Fibroblast of pulmonary artery (primary cell): ENCODE measurements at regions not wholly inside any gene's neighbourhood (a gene's known extent, or its start where the extent isn't known, plus 50 kb on each side); places are given as distances from the start of the nearest gene placed in this dataset.
"Not testable (repeated sequence)": the region's sequence is repeated elsewhere in the genome, so short reads cannot be mapped to it uniquely, and the experiment has no call there.

ENCODE experiments used
- DNase-seq: peaks from one replicate; pipeline ENCODE4 v3.0.0-alpha.2; 2010; ENCODE audit warnings: low read depth
- H3K4me3 ChIP-seq: replicated peaks from 2 replicates; pipeline ENCODE4 v1.5.1; 2011; ENCODE audit warnings: low read depth, mild to moderate bottlenecking, control low read depth, low read length, moderate library complexity
- TF ChIP-seq, protein P1 (sequence below): IDR thresholded peaks from 2 replicates; pipeline ENCODE4 v1.5.1; 2011; ENCODE audit warnings: mild to moderate bottlenecking, control low read depth, low read length, inconsistent platforms; ENCODE audit errors: missing control alignments

DNA sequence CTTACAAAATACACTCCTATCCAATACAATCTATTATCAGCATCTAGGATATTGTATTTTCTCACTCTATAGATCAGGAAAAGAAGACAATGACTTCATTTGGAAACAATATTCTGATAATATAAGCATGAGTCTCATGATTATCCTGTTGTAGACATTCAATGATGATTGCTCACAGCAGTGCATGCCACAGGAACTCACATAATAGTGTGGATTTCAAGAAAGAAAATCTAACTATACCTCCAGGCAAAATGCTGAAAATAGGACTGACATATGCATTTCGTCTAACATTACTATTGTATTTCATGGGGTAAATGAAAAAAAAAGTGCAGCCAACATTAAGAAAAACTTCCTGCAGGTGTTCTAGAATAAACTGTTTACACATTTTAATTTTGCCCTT is 122.6 kb downstream of the POSTN start:
- TF ChIP-seq, protein P1, sequence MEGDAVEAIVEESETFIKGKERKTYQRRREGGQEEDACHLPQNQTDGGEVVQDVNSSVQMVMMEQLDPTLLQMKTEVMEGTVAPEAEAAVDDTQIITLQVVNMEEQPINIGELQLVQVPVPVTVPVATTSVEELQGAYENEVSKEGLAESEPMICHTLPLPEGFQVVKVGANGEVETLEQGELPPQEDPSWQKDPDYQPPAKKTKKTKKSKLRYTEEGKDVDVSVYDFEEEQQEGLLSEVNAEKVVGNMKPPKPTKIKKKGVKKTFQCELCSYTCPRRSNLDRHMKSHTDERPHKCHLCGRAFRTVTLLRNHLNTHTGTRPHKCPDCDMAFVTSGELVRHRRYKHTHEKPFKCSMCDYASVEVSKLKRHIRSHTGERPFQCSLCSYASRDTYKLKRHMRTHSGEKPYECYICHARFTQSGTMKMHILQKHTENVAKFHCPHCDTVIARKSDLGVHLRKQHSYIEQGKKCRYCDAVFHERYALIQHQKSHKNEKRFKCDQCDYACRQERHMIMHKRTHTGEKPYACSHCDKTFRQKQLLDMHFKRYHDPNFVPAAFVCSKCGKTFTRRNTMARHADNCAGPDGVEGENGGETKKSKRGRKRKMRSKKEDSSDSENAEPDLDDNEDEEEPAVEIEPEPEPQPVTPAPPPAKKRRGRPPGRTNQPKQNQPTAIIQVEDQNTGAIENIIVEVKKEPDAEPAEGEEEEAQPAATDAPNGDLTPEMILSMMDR, result no peak
- peak; percentile 16 for DNase-seq
- no peak overlapping the region for H3K4me3 ChIP-seq

DNA sequence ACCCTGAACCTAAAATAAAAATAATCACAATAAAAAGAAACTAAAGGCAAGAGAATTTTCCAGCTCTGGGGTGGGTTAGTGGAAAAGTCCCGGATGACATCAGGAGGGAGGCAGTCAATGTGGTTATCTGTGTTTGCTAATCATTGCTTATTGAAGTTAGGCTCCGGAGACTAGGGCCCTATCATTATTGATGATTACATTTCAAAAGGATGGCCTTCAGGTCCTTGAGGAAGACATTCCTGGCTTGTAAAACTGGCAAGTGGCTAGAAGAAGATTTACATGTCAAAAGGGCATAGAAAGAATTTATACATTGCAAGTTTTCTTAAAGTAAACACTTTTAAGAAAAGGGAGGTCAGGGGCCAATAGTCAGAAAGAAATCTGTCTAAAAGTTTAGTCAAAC is 123.4 kb downstream of the POSTN start:
- TF ChIP-seq, protein P1, result no peak

DNA sequence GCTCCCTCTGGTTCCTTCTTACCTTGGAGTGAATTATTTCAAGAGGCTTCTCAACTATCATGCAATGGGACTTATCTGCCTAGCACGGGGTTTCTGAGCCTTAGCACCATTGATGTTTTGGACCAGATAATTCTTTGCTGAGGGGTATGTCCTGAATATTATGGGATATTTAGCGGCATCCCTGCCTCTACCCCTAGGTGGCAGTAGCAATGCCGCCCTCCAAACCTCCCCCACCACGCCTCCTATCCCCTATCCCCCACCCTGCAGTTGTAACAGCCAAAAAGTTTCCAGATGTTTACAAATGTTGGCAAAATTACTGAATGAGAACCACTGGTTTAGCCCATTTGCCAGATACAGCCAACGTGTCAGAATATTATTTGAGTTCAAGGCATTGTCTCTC is 125.5 kb downstream of the POSTN start:
- H3K4me3 ChIP-seq, result no peak overlapping the region
- TF ChIP-seq, protein P1, result no peak
- no peak for DNase-seq

More for the DNA sequence above, 123.4 kb downstream of the POSTN start:
- H3K4me3 ChIP-seq, result no peak overlapping the region
- no peak for DNase-seq

DNA sequence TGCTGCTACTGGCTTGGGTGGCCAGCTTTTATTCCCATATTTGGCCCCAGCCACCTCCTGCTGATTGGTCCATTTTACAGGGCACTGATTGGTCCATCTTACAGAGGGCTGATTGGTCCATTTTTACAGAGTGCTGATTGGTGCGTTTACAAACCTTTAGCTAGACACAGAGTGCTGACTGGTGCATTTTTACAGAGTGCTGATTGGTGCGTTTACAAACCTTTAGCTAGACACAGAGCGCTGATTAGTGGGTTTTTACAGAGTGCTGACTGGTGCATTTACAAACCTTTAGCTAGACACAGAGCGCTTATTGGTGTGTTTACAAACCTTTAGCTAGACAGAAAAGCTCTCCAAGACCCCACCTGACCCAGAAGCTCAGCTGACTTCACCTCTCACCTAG is 126.3 kb downstream of the POSTN start:
- not testable (repeated sequence) for DNase-seq, H3K4me3 ChIP-seq

DNA sequence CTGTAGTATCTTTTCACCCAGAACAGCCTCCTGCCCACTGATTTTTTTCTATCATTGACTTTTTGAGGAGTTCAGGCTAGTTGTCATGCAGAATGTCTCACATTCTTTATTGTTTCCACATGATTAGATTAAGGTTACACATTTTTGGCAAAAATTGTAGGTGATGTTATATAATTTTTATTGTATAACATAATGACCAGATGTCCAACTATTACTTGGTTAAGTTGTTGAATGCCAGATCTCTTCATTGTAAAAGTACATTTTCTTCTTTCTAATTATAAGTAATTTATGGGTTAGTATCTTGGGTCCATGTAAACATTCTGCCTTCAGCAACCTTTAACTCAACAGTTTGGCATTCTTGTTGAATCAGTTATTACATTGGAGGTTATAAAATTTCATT is 138.4 kb downstream of the POSTN start:
- no peak overlapping the region for H3K4me3 ChIP-seq
- DNase-seq, result no peak
- TF ChIP-seq, protein P1, result no peak

DNA sequence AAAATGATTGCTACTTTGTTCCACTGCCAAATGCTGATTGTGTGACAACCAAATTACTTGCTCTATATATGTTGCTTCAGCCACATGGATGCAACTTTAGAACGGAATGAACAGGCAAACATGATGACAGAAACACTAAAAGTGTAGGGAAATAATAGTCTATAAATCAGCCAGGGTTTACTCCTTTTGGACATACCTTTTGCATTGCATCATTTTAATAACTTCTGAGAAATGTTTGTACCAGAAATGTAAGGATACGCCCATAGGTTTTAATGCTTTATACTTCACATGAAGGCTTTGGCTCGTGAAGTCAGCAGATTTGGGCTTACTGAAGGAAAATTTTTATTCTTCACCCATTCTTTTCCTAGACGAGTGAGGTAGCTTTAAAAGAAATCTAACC is 141.0 kb downstream of the POSTN start:
- DNase-seq, result peak; percentile 52
- TF ChIP-seq, protein P1, result no peak
- no peak overlapping the region for H3K4me3 ChIP-seq

DNA sequence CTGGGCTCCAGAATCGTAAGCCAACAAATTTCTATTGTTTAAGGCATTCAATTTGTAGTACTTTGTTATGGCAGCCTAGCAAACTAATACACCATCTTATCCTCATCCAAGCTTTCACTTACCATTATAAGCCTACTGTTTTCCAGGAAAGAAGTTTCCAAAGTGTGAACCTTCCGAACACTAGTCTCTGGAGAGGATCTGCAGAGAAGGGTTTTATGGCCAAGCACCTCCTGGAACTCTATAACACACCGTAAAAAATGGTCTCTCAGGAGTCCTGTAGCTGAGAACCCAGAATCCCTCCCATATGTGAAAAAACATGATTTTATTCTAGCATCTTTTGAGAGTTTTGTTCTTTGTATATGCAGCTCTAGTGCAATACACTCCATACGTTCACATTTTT is 142.1 kb downstream of the POSTN start:
- no peak for DNase-seq
- TF ChIP-seq, protein P1, result no peak
- no peak overlapping the region for H3K4me3 ChIP-seq

DNA sequence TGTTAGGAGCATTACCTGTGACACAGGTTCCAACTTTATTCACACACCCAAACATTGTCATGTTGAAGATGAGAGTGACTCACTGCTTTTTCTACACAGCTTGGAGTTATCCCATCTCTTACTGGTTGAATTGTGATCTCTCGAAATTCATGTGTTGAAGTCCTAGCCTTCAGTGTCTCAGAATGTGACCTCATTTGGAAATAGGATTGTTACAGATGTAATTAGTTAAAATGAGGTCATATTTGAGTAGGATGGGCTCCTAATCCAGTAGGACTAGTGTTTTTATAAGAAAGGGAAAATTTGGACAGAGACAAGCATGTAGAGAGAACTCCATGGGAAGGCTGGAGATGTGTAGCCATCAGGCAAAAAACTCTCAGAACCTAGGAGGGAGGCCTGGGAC is 142.5 kb downstream of the POSTN start:
- no peak overlapping the region for H3K4me3 ChIP-seq
- DNase-seq, result no peak
- TF ChIP-seq, protein P1, result no peak
